HG02642 (cell line): ENCODE measurements at regions not wholly inside any gene's neighbourhood (a gene's known extent, or its start where the extent isn't known, plus 50 kb on each side); places are given as distances from the start of the nearest gene placed in this dataset.
"Not testable (repeated sequence)": the region's sequence is repeated elsewhere in the genome, so short reads cannot be mapped to it uniquely, and the experiment has no call there.

Experiments used
- ATAC-seq: cut with Tn5 transposase; IDR thresholded peaks from one replicate; pipeline ENCODE4 v1.9.1; 2021; ENCODE audit warnings: mild to moderate bottlenecking; ENCODE audit not compliant: unreplicated experiment, poor library complexity

- ATAC-seq: no peak
These were observed 531.4 kb upstream of the LMO3 start for GRCh38 chr12:17137396-17137795.

DNA sequence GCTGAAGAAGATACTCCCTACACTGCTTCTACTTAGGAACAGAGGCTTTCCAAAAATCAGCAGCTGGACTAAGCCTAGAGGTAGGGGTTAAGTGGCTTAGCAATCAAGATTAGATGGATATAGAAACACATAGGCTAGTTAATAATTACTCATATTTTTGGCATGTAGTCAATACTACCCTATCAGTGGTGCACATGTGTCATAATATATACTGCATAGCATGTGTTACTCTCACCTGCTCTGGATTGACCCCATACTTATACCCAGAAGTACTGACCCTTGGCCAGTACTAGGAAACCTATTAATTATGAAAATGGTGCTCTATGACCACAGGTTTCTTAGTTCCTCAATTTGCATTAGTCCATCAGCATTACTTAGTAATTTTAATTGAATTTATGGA lies 528.4 kb upstream of the LMO3 start:
- no peak for ATAC-seq

GRCh38 chr12:17132336-17132735 lies 526.4 kb upstream of the LMO3 start:
- ATAC-seq: no peak

DNA sequence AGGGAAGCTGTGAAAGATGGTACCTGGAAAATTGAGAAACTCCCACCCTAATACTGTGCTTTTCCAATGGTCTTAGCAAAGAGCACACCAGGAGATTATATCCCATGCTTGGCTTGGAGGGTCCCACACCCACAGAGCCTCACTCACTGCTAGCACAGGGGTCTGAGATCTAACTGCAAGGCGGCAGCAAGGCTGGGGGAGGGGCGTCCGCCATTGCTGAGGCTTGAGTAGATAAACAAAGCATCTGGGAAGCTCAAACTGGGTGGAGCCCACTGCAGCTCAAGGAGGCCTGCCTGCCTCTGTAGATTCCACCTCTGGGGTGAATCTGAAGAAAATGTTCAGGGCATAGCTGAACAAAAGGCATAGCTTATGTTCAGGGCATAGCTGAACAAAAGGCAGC lies 510.6 kb upstream of the LMO3 start:
- not testable (repeated sequence) for ATAC-seq

GRCh38 chr12:17110316-17110715 lies 504.4 kb upstream of the LMO3 start:
- no peak for ATAC-seq

DNA sequence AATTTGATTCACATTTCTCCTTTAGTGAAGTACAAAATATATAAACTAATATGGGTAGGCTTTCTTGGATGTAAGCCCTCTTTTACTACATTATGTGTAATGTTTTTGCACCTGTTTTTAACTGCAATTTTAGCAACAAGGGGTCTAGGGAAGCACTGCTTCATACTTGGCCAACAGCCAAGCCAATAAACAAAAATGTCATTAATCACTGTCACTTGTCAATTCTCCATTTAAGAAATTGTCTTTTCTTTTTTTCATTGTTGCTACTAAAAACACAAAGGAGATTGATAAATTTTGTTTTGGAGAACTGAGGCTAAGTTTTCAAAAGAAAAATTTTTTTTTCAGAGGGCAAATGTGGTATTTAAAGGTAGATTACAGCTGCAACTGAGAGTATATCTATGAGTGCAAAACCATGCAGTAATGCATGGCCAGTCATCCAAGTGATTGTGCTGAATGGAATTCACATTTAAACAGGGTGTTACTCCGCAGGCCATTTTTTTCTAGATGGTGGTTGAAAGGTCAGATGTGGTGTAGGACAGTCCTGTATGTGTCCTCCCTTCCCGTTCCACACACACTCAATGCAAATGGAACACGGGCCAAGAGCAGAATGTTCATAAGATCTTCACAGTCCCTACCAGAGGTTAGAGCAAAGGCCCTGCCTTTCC lies 503.0 kb upstream of the LMO3 start:
- ATAC-seq: no peak

DNA sequence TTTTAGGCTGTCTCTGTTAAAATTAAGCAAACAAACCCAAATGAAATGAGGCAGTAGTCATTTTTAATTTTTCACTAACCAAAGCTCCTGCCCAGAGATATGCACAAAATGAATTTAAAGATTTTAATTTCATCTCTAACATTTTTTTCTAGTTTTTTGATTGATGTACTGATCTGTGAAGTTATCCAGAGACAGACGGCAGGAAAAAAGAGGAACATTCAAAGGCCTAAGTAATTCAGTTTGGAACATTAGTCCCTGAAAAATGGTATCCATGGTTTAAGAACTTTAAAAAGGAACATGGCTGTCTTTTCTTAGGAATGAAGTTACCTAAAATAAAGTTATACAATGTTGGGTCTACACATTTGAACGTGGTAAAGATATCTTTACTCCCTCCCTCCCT lies 498.8 kb upstream of the LMO3 start:
- ATAC-seq: no peak

- ATAC-seq: no peak
These were observed 491.7 kb upstream of the LMO3 start for GRCh38 chr12:17097674-17098073.

GRCh38 chr12:17084831-17085230 lies 478.9 kb upstream of the LMO3 start:
- ATAC-seq: no peak

DNA sequence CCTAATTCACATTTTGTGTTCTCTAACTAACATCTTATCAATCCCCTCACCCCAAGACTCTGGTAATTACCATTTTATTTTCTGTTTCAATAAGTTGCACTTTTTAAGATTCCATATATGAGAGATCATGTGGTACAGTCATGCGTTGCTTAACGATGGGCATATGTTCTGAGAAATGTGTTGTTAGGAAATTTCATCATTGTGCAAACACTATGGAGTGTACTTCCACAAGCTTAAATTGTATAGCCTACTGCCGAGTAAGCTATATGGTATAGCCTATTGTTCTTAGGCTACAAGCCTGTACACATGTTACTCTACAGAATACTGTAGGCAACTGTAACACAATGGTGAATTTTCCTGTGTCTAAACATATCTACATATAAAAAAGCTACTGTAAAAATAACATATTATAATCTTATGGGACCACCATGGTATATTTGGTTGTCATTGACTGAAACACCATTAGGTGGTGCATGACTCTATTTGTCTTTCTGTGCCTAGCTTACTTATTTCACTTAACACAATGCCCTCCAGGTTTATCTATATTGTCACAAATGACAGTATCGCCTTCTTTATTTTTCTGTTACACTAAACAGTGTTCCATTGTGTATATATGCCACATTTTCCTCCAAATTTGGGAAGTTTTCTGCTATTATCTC lies 473.4 kb upstream of the LMO3 start:
- no peak for ATAC-seq

DNA sequence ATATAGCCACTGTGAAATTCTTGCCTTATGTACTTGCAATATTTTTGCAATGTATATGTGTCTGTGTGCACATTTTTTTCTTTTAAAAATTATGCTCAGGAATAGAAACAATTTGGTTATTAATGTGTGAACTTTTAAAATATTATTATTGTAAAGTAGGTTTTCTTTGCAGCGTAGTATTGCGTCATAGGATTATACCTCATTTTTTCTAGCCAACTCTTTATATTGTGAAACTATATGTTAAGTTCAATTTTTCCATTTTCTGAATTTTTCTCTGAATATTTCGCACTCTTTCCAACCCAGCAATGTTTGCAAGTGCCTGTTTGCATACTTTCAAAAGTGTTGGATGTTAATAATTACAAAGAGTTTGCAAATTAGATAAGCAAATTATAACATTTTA lies 471.6 kb upstream of the LMO3 start:
- no peak for ATAC-seq

GRCh38 chr12:17076811-17077210 lies 470.8 kb upstream of the LMO3 start:
- ATAC-seq: no peak

DNA sequence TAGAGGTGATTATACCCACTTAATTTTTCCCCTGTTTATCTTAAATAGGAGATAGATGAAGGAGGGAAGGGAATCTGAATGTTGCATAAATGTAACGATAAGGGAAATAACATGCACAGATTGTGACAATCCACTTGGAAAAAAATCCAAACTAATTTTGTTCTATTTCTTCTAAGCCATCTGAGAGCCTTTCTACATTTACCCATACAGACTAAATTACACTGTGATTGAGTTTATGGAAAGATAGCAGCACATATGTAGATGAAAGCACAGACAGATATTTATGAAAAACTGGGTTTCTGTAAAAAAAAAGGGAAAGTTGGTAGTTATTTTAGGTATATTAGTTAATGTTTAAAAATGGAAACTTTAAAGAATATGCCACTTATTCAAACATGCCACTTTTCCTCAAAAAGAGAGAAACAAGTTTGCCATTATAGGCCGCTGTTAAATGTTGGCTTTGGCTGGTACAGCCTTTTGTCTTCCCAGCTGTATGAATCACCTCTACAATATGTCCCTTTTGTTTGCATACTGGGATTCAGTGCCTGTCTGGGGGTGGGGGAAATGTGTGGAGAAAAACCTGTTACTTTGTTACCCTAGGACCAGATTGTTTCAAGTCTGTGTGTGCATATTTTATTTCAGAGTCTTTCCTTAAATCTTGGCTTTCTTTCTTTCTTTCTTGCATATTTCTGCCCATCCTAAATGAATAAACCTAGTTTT lies 470.2 kb upstream of the LMO3 start:
- no peak for ATAC-seq

- no peak for ATAC-seq
These were observed 458.9 kb upstream of the LMO3 start for GRCh38 chr12:17064834-17065233.

DNA sequence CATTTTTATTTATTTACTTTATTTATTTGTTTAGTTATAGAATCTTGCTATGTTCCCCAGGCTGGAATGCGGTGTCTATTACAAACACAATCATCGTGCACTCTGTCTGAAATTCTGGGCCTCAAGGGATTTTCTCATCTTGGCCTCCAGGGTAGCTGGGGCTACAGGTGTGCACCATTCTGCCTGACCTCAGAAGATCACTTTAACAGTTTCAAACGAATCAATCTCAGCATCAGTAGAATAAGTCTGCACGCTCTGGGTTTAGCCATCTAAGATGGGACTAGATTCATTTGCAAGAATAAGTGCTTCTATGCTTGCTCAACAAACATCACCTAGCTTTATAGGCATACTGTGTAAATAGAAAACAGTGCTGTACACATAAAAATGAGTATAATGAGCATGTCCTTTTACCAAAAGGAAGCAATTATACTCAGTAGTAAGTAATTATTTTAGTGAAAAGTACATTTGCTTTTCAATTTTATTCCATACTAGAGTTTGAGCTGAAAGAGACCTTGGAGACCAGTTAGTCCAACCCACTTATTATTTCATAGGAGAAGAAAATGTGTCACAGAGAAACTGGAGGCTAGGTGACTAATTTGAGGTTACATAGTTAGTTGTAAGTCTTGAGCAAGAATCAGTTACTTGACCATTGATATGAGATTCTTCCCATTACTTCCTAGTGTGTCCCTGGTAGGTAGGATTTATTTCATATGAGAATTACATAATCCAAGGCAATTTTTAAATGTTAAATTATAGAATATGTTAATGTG lies 456.5 kb upstream of the LMO3 start:
- ATAC-seq: no peak

DNA sequence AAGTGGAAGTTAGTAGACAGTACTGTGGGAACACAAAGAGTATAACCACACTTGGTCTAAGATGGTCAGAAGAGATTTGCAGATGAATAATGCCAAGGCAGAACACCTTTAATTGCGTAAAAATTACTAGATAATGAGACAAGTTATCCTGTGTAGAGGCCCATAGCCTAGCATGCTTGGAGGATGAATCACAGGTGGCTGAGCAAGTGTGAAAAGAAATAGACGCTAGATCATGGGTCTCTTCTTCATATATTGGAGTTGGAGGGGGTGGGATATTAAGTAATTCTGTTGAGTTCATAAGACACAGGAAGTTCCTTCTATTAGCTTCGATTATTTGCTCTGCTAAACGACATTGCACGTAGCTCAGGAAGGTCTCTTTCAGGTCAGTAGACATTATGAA lies 454.3 kb upstream of the LMO3 start:
- ATAC-seq: no peak

GRCh38 chr12:17056546-17056945 lies 450.6 kb upstream of the LMO3 start:
- no peak for ATAC-seq

- ATAC-seq: no peak
These were observed 433.0 kb upstream of the LMO3 start for GRCh38 chr12:17038923-17039322.

DNA sequence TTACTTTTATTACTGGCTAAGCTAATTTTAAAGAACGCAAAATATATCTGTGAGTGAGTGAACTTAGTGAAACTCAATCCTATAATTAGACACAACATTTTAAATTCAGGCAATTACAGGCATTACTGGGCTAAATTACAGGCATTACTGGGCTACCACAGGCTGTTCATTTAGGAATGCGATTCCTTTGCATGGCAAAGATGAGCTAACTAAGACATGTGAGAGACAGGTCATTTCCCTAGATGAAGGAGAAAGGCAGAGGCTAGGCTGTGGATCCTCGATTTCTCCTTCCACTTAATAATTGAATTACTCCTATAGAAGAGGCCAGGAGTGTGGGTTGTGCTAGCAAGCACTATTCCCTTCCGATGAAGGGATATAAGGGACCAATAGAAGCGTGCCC lies 429.4 kb upstream of the LMO3 start:
- ATAC-seq: no peak

DNA sequence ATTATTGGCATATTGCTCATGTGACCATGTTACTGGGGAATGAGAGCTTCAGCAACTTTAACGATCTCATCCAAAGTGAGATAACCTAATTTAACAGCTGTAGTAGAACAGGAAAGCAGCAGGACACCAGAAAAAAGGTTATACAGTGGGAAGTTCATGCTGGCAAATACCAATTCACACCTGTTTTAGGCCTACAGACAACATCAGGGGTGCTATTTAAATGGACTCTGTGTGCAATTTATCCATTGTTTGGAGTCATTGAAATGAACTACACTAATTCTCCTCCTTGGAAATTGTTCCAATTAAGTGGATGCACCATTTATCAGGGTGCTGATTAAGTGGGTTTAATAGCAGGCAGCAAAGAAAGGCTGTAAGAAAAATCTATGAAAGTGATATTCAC lies 424.4 kb upstream of the LMO3 start:
- no peak for ATAC-seq

GRCh38 chr12:17028348-17028747 lies 422.4 kb upstream of the LMO3 start:
- no peak for ATAC-seq
